Left lobe of liver (tissue), 2 donors: ENCODE measurements at regions not wholly inside any gene's neighbourhood (a gene's known extent, or its start where the extent isn't known, plus 50 kb on each side); places are given as distances from the start of the nearest gene placed in this dataset.
"Not testable (repeated sequence)": the region's sequence is repeated elsewhere in the genome, so short reads cannot be mapped to it uniquely, and the experiment has no call there.

ENCODE experiments used
- ATAC-seq: fragments of 200-7000 bp; cut with Tn5 transposase; one replicate; pipeline ENCODE4 v1.9.1; 2020; ENCODE audit warnings: mild to moderate bottlenecking, moderate library complexity
- DNase-seq: peaks from one replicate; pipeline ENCODE4 v3.0.0-alpha.2; 2020; ENCODE audit warnings: low spot score
- donor health status: DM: no; HTN: no; CAD: no; lungs with moderate emphysema.
- donor health status: DM: no; HTN: yes; CAD: no.

DNA sequence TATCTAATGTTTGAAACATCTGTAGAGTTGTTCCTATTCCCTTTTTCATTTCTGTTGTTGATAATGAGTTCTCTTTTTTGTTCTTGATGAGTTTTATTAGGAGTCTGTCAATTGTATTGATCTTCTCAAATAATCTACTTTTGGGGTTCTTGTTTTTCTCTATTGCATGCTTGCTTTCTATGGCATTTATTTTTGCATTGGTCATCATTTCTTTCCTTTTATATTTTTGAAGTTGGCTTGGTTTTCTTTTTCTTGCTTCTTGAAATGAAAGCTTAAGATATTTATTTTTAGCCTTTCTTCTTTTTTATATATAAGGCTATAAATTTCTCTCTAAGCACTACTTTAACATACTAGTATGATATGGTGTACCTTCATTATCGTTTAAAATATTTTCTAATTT is 381.8 kb downstream of the NPHP4 start:
- DNase-seq: no peak

DNA sequence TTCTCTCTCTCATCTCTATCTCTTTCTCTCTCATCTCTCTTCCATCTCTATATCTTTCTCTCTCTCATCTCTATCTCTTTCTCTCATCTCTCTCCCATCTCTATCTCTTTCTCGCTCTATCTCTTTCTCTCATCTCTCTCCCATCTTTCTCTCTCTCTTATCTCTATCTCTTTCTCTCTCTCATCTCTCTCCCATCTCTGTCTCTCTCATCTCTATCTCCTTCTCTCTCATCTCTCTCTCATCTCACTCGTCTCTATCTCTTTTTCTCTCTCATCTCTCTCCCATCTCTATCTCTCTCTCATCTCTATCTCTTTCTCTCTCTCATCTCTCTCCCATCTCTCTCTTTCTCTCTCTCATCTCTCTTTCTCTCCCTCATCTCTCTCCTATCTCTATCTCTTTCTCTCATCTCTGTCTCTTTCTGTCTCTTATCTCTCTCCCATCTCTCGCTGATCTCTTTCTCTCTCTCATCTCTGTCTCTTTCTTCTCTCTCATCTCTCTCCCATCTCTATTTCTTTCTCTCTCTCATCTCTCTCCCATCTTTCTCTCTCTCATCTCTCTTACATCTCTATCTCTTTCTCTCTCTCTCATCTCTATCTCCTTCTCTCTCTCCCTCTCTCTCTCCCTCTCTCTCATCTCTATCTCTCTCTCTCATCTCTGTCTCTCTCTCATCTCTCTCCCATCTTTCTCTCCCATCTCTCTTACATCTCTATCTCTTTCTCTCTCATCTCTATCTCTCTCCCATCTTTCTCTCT is 388.7 kb downstream of the NPHP4 start:
- ATAC-seq (no peak), DNase-seq (no peak)

More for the DNA sequence above, 381.8 kb downstream of the NPHP4 start:
- no peak for ATAC-seq

DNA sequence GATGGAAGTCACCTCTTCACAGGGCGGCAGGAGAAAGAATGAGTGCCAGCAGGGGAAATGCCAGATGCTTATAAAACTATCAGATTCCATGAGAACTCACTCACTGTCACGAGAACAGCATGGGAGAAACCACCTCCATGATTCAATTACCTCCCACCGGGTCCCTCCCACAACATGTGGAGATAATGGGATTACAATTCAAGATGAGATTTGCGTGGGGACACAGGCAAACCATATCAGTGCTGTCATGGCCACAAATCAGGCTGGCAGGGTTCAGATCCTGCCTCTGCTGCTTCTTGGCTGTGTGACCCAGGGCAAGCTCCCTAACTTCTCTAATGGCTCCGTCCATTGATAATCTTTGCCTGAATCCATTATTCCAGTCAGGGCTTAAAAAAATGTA is 389.5 kb downstream of the NPHP4 start:
- not testable (repeated sequence) for DNase-seq, ATAC-seq

DNA sequence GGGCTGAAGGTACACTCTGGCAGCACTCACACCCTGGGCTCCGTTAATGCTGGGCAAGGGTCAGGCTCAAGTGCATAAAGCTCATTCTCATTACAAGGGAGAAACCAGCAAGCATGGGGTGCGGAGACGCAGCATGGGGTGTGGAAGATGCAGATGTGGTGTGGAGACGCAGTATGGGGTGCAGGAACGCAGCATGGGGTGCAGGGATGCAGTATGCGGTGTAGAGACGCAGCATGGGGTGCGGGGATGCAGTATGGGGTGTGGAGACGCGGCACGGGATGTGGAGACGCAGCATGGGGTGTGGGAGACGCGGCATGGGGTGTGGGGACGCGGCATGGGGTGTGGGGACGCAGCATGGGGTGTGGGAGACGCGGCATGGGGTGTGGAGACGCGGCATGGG is 390.7 kb downstream of the NPHP4 start:
- ATAC-seq (no peak), DNase-seq (no peak)

DNA sequence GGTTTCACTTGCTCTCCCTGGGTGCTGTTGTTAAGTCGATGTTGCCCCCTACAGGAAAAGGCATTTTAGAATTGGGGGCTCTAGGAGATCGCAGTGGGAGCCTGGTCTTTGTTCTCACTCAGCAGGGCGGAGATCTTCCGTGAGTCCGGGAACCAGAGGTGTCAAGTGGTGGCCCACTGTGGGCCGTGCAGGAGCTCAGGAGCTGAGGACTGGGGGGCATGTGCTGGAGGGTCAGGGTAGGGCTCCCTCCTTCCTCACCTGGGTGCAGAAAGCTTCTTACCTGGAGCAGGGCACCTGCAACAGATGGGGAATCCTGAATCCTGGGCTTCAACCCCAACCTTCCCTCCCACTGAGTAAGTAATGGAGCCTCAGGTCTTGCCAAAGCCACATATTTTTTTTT is 392.7 kb downstream of the NPHP4 start:
- DNase-seq: no peak
- ATAC-seq: no peak

DNA sequence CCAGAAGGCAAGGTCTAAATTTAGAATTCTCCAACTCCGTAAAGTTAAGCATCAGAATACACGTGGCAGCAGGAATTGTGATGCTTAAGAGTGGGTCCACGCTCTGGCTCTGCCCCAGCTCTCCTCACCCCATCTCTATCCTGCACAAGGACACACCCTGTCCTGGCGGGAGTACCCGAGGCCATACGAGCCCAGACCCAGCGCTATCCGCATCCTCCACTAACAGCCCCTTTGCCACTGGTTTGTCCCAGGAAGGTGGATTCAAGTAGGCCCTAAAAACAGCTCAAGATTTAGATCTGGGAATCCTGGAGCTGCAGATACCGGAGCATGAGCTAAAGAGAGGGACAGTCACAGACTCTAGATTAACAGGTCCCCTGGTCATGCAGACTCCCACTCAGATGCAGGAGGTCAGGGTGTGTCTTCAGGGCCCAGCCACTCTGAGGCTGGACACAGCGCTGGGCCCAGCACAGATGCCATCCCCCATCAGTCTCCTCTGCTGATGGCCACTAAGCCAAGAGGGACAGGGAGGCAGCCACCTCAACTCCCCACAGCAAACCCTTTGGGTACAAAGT is 393.3 kb downstream of the NPHP4 start:
- DNase-seq: no peak
- no peak for ATAC-seq

DNA sequence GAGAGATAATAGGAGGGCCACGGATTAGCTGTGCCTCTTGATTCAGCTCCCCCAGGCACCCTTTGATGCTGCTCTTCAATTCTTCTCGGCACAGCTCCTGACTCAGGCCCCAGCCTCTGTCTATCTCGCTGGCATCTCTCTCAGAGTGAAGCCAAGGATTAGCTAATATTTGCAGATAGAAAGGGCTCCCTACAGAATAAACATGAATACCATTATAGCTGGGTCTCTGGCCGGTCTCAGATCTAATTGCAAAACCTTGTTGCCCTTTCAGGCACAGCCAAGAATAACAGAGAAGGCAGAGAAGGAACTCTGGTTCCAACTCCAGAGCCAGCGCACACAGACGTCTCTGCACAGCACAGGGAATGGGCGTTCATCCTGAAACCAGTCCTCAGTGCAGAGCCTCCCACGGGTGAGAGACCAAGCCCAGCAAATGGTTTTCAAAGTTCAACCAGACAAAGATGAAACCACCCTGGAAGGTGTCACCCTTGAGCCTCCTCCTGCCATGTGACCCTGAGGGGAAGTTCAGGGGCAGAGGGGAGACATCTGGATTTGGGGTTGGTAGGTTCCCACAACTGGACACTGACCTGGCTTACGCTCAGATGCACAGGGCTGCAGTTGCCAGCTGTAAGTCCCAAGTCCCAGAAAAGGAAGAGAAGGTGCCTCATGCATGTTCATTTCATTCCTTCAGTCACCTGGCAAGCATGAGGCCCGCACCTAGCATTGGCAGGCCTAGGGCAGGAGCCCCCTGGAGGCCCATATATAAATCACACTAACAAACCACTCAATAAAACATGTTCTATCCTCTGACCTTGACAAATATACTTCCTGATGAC is 394.0 kb downstream of the NPHP4 start:
- ATAC-seq (peak; percentile 83), DNase-seq (no peak)

DNA sequence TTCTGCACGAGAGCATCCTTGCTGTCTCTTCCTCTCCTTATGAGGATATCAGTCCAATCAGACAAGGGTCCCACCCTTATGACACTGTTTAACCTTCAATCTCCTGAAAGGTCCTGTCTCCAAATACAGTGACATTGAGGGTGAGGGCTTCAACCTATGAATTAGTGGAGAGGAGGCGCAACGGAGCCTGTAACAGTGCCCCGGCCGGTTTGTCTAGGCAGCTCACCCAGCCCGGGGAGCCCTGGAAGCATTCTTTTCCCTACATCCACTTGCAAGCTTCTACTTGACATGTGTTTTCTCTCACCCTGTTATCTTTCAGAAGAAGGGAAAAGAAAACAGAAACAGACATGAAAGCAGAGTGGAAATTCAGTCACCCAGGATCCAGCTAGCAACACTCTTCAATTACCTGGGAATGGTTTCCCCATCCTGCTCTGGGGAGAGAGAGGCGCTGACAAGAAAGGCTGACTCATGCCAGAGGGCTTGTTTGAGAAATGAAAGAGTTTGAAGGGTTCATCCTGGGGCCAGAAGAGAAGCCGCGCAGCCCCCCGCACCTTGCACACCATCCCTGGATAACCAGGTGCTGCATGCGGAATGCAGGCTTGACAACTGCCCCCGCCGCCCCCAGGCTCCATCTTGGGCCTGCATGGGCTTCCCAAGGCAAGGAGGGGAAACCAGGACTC is 394.9 kb downstream of the NPHP4 start:
- no peak for ATAC-seq

DNA sequence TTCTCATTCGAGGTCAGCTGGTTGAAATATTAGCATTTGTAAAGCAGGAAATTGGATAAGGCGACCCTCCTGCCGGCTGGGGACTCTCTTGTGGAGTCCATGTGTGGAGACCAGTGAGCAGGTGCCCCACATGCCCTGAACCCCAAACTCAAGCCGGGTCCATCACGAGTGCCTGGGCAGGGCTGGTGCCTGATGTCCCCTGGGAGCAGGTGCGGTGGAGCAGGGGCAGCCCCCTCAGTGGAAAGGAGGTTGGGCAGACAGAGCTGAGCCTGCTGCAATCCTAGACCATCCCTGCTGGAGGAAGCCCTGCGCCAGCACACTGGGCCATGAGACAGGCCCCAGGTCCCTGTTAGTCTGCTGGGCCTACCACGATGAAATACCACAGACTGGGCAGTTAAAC is 395.6 kb downstream of the NPHP4 start:
- no peak for DNase-seq

More for the DNA sequence above, 394.9 kb downstream of the NPHP4 start:
- DNase-seq: no peak

DNA sequence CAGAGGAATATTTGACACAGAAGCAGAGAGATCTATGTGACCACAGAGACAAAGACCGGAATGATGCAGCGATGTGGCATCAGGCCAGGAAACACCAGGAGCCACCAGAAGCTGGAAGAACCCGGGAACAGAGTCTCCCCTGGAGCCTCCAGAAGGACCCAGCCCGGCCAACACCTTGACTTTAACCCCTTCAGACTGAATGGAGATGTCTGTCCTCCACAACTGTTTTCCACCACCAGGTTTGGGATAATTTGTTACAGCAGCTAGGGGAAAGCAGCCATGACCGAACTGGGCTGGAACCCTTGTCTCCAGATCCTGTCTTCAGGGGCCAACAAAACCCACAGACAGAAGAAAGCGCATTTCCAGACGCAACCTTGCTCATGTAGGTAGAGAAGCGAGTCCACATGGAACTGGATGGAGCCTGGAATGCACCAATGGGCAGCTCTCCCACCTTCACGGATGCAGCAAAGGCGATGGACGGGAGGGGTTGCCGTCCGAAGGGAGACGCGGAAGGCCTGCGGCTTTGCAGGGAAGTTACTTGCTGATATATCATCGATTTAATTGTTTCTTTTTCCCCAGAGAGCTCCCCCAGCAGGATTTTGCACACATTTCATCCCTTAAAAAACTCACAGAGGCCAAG is 396.6 kb downstream of the NPHP4 start:
- DNase-seq (no peak), ATAC-seq (no peak)

More for the DNA sequence above, 395.6 kb downstream of the NPHP4 start:
- ATAC-seq: no peak

DNA sequence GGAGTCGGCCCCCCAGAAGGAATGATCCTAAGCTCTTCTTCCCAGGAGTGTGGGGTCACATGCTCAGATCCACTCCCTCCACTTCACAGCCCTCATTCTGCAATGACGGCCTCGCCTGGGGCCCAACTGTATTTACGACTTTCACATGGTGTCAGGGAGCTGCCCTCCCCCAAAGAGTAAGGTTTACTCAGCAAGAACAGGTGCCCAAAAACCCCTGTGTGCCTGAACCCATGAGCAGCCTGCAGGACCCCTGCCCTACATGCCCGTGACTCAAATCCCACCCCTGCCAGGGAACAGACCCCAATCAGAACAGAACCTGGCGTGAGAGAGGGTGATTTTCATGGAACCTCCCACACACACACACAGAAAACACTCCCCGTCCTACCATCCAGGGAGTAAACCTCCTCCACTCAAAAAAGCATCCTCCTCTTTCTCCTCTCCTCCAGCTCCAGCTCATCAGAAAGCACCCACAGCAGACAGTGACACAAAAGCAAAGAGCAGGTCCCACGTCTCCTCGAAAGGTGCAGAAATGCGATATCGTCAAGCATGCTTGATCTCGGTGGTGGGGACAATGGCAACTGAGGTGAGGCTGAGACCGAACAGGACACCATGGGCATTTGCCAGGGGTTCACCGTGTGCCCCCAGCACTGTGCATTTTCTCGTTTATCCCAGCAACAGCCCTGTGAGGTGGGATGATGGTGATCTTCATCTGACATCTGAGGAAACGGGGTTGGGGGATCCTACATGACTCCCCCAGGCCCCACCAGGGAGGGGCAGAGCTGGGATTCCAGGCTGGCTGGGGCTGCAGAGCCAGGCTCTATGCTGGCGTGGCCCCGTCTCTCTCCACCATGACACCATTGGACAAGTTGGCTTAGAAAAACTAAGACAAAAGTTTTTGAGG is 397.9 kb downstream of the NPHP4 start:
- no peak for ATAC-seq
- no peak for DNase-seq

DNA sequence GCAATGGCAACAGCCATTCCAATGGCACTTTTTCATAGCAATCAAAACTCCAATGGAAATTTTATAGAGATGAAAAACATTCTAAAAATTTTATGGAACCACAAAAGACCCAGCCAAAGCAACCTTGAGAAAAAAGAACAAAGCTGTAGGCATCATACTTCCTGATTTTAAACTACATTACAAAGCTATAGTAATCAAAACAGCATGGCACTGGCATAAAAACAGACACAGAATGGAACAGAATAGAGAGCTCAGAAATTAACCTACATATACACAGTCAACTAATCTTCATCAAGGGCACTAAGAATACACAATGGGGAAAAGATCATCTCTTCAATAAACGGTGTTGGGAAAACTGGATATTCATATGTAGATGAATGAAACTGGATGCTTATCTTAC is 401.5 kb downstream of the NPHP4 start:
- ATAC-seq (no peak), DNase-seq (no peak)

DNA sequence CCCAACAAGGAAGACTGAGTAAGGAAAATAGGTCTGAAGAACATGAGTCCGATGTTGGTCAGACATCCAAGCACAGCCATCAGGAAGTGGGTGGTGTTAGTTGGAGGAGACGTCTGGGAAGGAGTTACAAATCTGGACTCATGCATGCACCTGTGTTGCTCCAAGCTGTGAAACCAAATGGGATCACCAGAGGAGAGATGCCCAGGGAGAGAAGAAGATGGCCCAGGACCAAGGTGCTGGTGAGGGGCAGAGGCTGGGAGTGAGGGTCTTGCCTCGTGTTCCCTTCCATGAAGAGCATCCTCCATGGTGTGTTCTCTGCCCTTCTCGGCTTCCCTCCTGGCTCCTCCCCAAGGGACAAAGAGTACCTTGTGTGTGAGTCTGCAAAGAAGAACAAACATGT is 405.6 kb downstream of the NPHP4 start:
- no peak for DNase-seq
- ATAC-seq: no peak

DNA sequence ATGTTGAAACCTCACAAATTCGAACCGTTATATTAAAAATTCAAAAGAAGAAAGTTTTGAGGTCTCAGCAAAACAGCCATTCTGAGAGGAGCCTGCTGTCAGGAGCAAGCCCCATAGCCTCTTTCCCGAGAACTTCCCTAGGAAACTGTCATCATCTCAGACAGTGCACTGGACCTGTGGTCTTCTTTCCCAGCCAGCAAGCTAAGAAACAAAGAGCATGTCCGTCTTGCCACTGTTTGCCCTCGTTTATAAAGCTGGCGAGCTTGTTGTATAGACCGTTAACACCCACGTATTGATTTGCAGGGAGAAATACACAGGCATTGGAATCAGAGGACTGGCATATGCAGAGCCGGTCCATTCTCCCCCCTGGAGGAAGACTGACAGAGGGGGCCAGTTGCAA is 407.0 kb downstream of the NPHP4 start:
- no peak for DNase-seq

DNA sequence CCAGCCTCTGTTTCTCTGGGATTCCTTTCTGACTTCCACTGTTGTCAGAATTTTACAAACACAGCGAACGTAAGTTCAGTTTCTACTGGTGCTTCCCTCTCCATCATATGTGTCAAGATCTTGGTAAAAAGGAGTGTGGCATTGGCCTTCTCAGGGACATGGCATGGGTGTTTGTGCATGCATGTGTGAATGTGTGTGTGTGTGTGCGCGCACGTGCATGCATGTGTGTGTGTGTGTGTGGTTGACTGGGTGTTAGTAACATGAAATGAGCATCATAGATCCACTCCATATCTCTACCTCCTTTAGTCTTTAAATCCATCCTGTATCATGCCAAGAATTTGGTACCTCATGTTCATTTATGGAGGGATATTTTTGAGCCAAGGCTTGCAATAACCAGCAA is 411.3 kb downstream of the NPHP4 start:
- ATAC-seq (no peak), DNase-seq (no peak)

More for the DNA sequence above, 407.0 kb downstream of the NPHP4 start:
- ATAC-seq: no peak

DNA sequence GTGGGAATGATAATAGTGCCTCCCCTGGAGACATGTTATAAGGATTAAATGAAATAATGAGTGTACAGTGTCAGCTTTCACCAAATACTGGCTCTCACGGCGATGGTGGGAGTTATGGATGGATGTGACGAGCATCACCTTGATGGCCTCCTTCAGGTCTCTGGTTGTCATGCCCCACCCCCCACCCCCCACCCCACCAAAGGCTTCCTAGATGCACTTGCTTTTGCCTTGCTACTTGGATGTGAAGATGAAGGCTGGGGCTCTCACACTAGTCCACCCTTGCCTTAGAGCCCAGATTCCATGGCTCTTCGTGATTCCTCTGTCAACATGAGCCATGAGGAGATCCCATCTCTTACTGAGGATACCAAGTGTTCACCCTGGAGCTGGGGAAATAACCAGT is 412.3 kb downstream of the NPHP4 start:
- ATAC-seq (no peak), DNase-seq (no peak)

DNA sequence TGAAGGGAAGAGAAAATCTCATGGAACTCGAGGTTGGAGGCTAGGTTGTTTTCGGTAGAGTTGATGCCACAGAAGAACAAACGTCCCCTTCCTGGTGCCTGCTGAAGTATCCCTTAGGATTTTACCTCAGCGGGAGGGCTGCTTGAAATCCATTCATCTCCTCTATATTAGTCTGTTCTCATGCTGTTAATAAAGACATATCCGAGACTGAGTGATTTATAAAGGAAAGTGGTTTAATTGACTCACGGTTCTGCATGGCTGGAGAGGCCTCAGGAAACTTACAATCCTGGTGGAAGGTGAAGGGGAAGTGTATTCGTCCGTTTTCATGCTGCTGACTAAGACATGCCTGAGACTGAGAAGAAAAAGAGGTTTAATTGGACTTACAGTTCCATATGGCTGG is 413.5 kb downstream of the NPHP4 start:
- ATAC-seq: no peak
- DNase-seq: no peak

DNA sequence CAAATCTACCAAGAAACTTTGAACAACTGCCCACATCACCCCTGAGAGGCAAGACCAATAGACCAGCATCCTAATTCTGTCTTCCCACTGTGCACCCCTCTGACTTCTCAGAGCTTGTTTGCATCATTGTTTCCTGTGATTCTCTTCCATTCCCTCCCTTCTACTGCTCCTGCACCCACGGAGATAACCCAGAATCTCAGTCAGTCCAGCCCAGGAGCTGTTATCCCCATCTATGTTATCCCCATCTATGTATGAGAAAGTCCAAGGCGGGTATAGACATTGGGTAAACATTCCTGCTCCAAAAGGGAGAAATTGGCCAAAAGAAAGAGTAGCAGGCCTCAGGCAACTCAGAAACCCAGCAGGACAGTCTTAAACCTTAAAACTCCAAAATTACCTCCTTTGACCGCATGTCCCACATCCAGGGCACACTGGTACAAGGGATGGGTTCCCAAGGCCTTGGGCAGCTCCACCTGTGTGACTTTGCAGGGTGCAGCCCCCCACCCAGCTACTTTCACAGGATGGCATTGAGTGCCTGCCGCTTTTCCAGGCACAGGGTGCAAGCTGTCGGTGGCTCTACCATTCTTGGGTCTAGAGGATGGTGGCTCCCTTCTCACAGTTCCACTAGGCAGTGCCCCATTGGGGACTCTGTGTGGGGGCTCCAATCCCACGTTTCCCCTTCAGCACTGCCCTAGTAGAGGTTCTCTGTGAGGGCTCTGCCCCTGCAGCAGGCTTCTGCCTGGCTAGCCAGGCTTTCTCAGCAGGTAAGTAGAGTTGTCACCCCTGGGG is 414.8 kb downstream of the NPHP4 start:
- DNase-seq: no peak
- ATAC-seq: no peak

DNA sequence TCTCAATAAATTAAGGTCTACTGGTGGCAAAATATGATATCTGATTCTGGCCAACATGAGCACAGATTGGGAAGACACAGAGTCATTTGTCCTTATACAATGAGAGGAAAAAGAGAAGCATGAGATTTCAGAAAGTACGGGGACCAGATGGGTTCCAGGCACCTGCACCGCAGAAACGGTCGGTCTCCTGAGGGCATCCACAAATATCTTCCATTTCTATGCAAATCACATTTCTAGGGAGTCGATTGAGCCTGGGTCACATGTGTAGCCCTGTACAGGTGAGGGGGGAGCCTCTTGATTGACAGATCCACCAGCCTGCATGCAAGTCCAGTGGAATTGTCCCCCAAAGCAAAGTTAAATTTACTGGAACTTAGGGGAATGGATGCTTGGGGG is 415.6 kb downstream of the NPHP4 start:
- ATAC-seq (no peak), DNase-seq (no peak)
